ENCODE measurements at regions not wholly inside any gene's neighbourhood (a gene's known extent, or its start where the extent isn't known, plus 50 kb on each side); places are given as distances from the start of the nearest gene placed in this dataset.
"Not testable (repeated sequence)": the region's sequence is repeated elsewhere in the genome, so short reads cannot be mapped to it uniquely, and the experiment has no call there.

DNA sequence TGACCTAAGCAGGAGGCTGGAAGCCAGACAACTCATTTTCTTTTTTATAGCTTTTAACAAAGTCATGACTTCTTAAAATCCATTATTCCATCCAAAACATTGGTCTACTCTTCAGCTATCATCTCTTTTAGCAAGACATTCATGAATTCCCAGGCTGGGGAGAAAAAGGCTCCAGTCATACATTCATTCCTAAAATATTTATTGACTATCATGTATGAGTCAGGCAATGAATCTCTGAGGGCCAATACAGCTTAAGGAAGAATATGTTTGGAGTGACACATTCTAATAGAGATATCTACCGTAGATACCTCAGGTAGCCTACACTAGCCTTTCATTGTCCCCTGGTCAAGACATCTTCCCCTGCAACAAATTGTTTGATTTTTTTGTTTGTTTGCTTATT is 196.4 kb upstream of the NANOGP8 start:
- DNase-seq, result no peak

DNA sequence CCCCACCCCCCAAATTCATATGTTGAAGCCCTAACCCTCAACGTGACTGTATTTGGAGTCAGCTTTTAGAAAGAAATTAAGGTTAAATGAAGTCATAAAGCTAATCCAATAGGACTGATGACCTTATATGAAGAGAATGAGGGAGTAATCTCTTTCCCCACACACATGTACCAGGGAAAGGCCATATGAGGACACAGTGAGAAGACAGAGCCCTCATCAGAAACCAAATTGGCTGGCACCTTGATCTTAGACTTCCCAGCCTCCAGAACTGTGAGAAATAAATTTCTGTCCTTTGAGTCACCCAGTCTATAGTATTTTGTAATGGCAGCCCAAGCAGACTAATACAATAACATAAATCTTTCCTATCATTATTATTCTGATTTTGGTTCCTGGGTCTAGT is 194.7 kb upstream of the NANOGP8 start:
- no peak for DNase-seq

DNA sequence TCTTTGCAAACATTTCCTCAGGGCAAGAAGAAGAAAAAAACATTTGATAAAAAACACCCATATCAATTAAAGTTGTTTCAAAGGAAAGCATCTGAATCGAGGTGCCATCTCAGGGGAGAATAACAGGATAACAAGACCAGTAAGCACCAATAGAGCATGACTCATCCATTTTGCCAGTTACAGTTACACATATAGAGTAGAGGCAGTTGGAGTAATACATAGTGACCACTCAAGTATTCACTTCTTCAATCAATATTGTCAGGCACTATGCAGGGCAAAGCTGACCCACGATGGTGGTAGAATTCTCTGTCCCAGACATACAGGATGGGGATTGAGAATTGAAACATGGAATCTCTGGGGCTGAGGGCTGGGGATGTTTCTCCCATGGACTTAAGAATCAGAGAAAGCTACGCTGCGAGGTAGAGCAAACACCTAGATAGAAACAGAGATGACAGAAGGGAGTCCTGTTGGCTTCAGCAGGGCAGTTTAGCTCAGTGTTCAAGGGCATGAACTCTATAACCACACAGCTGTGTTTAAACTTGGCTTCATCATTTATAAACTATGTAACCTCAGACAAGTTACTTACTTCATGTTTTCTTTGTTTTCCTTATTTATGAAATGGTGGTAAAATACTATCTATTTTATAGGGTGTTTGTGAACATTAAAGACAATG is 186.4 kb upstream of the NANOGP8 start:
- no peak for DNase-seq

DNA sequence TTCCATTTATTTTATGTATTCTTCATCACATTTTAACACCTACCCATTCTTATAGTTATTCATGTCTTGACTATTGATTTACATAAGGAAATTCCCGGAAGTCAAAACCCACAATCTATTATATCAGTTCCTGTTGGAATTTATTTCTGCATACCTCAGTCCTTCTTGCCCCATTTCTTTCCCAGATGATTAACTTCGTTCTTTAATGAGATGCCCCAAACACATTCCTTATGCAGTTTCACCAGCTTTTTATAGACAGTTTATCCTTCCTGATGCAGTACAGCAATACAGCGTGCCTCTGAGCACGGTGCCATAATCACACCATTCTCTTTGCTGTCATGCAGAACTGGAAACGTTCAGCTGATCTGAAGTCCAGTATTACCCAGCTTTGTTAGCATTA is 175.8 kb upstream of the NANOGP8 start:
- no peak for DNase-seq

GRCh38 chr15:35260274-35260673 is 175.2 kb upstream of the NANOGP8 start:
- DNase-seq, result not testable (repeated sequence)

DNA sequence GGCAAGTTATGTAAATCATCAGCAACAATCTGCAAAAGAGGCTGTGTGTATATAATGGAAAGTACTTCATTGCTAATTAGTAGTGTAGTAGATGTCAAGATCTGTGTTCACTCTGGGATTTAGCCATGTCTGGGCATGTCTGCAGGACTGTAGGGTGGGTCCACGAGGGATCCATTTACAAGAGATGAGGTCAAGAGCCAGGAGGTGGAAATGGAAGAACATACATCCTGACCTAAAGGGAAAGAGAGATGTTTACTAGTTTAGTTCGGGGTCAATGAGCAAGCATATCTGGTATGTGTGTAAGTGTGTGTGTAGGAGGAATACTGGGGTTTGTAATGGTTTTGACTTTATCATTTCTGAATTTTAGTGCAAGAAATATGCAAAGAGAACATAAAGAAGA is 171.5 kb upstream of the NANOGP8 start:
- DNase-seq, result no peak

DNA sequence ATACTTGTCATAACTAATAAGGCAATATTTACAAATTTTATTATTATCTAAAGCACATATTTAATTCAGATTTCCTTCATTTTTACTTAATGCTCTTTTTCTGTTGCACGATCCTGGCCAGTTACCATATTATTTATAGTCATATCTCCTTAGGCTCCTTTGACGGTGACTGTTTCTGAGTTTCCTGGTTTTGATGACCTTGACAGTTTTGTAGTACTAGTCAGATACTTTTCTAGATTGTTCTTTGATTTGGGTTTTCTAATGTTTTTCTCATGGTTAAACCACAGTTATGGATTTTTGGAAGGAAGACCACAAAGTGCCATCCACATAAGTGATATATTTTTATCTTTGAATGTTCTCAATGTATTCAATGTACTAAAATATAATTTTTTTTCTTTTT is 171.0 kb upstream of the NANOGP8 start:
- no peak for DNase-seq

- DNase-seq, result not testable (repeated sequence)
These were observed 169.8 kb upstream of the NANOGP8 start for GRCh38 chr15:35254908-35255307.

- no peak for DNase-seq
These were observed 169.0 kb upstream of the NANOGP8 start for GRCh38 chr15:35254062-35254461.

DNA sequence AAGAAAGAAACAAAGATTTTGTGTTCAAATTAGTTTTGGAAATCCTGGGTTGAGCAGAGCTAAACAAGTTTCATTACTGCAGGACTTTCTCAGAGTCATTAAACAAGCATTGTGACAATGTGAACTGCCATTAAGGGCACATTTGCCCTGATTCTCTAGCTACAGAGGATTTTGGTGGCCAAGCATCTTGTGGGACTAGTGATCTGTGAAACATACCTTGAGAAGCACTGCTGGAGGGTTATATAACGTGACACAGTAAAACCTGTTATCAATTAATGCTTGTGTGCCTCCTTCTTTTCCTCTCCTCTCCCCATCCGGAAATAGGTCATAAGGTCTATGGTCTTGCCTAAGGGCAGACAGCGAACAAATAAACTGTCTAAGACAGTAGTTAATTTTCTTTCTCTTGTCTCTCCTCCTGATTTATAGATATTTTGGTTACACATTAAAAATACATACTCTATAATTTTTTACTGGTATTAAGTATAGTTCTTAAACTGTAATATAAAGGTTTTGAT is 167.3 kb upstream of the NANOGP8 start:
- DNase-seq, result no peak

DNA sequence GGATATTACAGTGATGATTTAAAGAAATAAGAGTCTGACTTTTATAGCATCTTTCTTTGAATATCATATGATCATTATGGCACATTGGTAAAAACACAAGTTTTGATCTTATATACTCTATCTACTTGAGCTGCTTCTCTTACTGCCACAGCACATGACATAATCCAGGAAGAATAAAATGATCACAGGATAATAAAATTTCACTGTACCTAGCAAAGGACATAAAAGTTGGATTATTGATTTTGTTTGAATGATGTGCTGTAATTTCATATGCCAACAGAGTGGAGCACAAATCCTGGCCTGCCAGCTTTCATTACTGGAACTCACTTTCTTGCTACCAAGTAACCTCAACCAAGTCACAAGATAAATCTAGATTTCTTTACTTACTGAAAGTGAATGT is 162.1 kb upstream of the NANOGP8 start:
- DNase-seq, result no peak

DNA sequence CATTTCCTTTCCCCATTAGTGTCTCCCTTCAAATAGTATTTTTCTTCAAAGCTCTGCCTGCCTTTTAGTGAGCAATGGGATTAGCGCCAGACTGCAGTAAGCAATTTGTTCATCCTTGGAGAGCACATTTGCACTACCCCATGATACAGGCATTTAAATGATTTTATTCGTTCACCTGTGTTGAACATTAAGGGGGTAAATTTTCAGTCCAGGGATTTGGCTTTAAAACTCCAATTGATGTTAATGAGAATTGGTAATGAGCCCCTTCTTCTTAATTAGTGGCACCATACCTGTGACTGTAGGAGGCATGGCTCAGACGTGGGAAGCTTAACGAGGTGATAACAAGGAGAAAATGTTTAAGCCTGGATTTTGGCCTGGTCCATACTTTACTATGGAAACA is 161.4 kb upstream of the NANOGP8 start:
- DNase-seq, result no peak

GRCh38 chr15:35245681-35246080 is 160.6 kb upstream of the NANOGP8 start:
- not testable (repeated sequence) for DNase-seq

DNA sequence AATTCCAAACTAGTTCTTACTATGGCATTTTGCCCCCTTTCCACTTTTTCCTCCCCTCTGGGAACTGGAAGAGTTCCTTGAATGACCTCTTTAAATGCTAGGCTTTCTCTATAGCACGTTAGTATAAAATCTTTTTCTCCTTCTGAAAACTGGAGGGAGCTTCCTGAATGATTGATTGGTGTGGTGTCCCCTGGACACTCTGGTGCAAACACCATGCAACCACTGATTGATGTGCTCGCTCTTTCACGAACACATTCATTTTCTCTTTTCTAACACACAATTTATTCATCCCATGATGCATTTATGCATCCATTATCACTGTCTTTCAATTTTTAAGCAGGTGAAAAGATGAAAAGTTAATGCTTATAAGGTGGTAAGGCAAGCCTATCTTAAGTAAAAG is 159.1 kb upstream of the NANOGP8 start:
- DNase-seq, result no peak

DNA sequence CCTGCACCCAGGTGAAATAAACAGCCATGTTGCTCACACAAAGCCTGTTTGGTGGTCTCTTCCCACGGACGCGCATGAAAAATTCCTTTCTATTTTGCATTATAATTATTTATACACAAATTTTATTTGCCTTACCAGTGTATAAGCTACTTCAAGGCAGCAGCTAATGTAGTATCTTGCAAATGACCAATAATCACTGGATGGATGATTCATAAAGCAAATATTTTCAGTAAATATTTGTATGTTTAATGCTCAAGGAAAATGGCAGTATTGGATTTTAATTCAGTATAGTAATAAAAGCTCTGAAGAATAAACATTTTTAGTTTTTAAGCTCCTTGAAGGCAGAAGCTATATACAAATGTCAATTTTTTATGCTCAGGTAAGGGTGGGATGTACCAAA is 158.7 kb upstream of the NANOGP8 start:
- DNase-seq, result no peak

DNA sequence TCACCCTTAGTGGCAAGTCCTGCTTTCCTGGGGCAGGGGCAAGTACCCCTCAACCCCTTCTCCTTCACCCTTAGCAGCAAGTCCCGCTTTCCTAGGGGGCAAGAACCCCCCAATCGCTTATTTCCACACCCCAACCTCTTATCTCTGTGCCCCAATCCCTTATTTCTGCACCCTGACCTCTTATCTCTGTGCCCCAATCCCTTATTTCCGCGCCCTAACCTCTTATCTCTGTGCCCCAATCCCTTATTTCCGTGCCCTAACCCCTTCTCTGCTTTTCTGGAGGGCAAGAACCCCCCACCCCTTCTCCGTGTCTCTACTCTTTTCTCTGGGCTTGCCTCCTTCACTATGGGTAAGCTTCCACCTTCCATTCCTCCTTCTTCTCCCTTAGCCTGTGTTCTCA is 154.6 kb upstream of the NANOGP8 start:
- not testable (repeated sequence) for DNase-seq

DNA sequence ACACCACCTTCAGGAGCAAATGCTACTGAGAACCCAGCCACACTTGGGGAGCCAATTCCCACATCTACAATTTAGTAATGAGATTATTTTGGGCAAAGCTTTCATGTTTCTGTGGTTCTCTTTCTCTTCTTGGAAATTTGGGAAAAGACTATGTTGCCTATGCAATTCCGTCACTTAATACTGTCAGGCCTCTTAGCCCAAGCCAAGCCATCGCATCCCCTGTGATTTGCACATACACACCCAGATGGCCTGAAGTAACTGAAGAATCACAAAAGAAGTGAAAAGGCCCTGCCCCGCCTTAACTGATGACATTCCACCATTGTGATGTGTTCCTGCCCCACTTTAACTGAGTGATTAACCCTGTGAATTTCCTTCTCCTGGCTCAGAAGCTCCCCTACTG is 153.4 kb upstream of the NANOGP8 start:
- not testable (repeated sequence) for DNase-seq

DNA sequence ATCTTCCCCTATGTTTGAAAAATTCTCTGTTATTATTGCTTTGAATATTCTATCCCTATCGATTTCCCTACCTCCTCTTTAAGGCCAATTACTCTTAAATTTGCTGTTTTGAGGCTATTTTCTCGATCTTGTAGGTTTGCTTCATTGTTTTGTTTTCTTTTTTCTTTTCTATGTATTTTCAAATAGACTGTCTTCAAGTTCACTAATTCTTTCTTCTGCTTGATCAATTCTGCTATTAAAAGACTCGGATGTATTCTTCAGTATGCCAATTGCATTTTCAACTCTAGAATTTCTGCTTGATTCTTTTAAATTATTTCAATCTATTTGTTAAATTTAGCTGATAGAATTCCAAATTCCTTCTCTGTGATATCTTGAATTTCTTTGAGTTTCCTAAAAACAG is 144.0 kb upstream of the NANOGP8 start:
- no peak for DNase-seq

DNA sequence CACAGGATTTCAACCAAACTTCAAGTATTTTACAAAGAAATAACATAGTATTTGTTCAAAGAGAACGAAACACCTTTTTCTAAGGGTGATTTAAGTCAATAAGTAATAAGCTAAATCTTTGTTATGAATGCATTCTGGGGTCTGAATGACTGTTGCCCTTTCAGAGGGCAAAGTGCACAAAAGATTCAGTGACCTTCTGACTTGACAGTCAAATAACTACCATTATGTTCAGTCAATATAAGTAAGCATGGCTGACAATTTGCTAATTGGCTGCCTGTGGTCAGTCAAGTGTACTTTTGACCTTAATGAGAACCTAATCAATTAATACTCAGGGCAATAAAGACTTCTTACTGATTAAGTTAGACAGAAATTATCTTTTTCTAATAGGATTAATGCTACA is 133.1 kb upstream of the NANOGP8 start:
- DNase-seq, result no peak

- no peak for DNase-seq
These were observed 130.0 kb upstream of the NANOGP8 start for GRCh38 chr15:35215093-35215492.

DNA sequence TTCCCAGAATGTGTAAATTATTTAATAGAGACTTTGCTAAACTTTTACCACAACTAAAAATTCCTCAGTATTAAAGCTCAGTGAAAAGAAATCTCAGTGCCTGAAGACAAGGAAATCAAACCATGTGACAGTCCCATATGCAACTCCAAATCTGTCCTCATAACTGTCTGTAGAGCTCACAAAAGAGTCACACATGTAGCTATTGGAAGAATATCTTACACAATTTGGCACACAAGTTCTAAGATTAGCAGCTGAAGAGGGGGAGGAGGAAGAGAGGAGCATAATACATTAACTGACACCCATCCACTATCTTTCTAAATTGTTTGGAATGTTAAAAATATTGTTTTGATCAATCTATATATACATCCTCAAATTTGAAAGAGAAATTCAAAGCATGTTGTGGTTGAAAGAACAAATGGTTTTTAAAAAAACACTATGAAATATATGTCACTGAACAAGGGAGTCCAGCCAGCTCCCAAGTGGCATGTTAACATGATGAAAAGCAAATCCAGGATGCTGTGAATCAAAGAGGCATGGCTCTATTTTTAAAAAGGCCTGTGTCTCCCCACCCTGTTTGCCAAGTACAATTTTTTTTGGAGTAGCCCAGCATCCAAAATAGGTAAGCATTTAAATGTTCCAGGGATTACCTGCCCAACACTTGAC is 126.3 kb upstream of the NANOGP8 start:
- no peak for DNase-seq

- DNase-seq, result no peak
These were observed 125.3 kb upstream of the NANOGP8 start for GRCh38 chr15:35210370-35210769.

DNA sequence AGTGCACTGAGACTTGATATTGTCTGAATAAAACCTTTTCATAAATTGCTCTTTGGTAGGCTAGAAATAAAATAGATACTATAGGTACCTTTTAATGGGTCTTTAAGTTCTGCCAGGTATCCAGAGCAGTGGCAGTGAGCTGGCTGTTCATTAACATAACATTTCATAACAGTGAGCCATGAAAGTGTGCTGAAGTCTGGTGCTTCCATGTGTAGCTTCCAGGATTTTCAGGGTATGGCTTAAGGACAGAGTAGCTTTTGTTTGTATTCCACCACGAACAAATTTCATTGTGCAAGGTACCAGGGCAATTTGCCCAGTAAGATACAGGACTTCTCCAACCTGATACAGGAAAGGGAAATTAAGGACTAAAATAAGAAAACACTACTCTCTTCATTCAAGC is 124.7 kb upstream of the NANOGP8 start:
- DNase-seq, result no peak

- no peak for DNase-seq
These were observed 123.3 kb upstream of the NANOGP8 start for GRCh38 chr15:35208353-35208752.

Measured in CD4-positive, alpha-beta T cell treated with Interleukin-21 for 1 hour (primary cell).